Hematopoietic multipotent progenitor cell treated with erythropoietin and hydrocortisone succinate and interleukin-3 and kit ligand, for 8 days (in vitro differentiated cells): ENCODE measurements at regions not wholly inside any gene's neighbourhood (a gene's known extent, or its start where the extent isn't known, plus 50 kb on each side); places are given as distances from the start of the nearest gene placed in this dataset.
"Not testable (repeated sequence)": the region's sequence is repeated elsewhere in the genome, so short reads cannot be mapped to it uniquely, and the experiment has no call there.

Experiments
- DNase-seq: peaks from one replicate; pipeline ENCODE4 v3.0.0-alpha.2; 2015

DNA sequence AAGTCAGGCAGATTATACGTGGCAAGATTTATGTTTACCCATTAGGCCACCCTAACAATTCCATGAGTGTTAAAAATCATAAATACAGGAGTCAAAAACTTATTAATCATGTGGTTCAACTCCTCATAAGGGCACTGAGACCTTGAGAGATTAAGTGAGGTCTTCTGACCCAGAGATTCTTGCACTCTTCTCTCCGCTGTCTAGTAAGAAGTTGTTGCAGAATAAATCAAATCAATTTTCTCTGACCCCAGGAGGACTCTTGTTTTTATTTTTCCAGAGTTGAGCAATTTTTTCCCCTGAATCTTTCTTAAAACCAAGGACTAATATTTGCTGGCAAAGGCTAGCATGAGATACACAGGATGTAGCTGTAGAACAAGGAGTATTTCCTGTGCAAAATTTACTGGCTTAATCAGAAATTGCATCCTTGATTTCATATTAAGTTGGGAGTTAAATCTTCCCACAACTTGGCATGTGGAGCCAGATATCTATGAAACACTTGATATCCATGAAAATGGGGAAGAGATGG, 90.9 kb upstream of the PTHLH start:
- no peak for DNase-seq

DNA sequence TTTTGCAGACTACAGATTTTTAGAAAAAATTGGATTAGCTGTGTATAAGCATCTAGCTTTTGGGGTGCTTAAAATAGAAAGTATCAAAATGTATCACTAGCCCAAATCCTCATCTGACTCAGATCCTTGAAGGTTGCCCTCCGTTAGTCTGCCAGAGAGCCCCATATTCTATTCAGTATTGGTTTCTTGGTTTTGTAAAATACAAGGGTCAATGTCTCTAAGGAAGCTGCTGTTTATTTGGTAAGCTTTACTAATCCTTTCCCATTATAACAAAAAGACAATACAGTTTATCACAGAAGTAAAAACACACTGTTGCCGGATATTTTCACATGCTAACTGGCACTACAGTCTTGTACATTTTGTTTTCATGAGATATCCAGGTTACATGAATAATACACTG, 92.8 kb upstream of the PTHLH start:
- no peak for DNase-seq

DNA sequence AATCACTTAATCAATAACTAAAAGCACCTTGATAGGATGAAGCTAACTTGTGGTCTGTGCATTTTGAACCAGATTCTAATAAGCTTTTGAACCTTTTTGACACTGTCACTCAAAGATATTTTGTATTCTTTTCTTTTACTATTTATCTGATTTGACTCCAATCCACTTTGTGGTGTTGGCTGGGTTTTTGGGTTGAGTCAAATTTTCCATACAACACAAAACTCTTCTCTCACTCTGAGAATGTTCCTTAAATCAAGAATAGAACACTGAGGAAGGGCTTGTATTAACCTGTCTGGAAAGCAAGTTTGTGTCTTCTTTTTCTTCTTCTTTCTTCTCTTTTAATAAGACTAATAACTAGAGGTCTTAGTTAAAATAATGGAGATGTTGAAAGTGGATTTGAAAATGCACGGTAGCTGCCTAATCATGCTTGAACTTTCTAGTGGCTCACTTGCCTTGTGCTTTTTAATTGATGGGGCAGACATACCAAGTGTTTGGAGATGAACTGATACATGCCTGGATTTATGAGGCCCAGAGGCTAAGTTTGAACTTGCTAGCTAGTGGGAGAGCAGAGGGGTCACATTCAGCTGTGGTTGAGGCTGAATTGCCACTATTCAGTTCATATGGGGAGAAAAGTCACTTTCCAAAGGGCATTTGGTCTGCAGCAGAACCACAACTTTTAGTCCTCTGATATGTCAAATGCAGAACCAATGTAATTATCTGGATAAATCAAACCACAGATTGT, 93.5 kb upstream of the PTHLH start:
- peak; percentile 6 for DNase-seq

DNA sequence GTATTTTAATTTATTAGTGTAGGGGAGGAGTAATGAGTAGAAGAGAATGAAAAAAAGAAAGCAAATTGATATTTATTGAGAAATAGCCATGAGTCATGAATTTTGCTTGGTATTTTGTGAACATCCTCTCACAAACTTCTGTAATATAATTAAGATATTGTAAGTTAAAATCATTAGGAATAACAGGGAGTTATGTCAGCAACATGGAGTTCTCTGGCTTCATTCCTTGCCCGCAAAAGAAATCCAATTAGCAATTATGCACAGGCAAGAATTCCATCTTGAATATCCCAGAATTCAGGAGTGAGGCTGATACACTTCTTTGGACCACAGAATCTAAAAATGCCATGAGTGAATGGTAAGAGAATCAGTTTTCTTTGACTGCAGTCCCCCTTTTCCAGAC, 94.3 kb upstream of the PTHLH start:
- no peak for DNase-seq

DNA sequence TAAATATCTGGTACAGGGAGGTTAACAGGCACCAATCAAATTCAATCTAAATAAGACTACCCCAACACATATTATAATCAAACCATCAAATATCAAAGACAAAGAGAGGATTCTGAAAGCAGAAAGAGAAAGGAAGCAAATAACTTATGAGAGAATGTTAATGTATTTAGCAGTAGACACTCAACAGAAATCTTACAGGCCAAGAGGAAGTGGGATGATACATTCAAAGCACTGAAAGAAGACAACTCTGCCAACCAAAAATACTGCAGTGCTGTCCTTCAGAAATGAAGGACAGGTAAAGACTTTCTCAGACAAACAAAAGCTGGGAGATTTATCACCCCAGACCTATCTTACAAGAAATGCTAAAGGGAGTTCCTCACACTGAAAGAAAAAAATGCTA, 95.9 kb upstream of the PTHLH start:
- DNase-seq: no peak

DNA sequence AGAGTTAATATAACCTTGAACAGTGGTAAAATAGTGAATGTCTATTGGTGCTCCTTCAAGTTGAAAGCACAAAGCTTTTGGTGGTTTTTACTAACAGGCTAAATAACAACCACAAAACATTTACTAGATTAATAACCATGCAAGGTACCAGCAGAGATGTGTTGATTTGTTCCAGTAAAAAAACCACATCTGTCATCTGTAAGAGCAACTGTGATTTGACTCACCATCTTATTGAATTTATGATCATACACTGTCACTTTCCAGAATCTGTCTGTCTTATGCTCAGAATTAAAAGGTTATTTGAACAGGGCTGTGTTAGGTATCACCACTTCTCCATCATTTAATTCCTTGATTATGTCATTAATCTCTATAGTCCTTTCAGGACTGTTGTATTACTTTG, 107.0 kb upstream of the PTHLH start:
- no peak for DNase-seq

DNA sequence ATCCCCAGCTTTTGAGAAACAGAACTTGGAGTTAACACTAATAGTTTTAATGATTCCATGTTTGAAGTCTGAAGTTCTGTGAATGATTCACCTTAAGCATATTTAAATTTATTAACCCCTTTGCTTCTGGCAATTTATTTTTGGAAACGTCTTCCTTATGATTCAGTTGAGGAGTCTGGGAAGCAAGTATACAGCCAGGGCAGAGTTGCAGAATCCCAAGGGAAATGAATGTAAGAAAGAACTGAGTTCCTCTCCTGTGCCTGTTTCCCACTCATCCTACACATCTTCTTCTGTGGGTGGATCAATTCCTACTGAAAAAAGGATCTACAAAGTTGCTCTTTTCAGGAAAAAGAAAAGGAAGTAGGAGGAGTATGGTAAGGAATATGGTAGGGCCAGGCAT, 108.2 kb upstream of the CCDC91 start:
- no peak for DNase-seq

DNA sequence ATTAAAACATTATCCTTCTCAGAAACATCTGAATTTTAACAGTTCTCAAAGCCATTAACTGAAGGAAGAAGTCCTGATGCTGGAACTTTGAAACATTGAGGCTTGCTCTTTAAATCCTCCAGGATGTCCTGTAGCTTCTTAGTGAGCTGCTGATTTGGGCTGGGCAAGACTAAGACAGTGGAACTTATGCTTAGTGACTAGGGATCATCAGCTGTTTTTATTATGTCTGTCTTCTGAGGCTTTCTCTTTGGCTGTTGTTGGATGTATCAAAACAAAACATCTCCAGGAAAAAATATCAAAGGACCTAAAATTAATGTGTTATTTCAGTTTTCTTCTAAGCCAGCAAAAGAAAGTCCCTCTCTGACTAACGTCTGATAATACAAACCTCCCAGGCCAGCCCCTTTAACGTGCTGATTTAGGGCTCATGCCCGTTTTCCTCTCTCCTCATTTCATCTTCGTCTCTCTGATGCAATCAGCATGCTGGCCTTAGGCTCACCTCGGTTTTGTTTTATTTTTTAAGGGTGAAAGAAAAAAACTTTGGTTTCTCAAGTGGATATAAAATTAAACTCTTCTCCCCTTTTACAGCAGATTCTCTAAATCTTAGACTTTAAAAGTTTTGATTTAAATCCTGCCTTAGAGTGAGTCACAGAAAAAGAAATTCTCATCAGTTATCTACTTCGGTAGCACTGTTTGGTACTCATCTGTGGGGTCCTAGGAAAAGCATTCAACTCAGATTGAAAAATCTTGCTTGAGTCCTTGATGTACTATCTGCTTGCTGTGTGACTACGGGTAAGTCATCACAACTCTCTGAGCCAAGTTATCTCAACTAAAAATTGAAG, 106.2 kb upstream of the CCDC91 start:
- DNase-seq: no peak

DNA sequence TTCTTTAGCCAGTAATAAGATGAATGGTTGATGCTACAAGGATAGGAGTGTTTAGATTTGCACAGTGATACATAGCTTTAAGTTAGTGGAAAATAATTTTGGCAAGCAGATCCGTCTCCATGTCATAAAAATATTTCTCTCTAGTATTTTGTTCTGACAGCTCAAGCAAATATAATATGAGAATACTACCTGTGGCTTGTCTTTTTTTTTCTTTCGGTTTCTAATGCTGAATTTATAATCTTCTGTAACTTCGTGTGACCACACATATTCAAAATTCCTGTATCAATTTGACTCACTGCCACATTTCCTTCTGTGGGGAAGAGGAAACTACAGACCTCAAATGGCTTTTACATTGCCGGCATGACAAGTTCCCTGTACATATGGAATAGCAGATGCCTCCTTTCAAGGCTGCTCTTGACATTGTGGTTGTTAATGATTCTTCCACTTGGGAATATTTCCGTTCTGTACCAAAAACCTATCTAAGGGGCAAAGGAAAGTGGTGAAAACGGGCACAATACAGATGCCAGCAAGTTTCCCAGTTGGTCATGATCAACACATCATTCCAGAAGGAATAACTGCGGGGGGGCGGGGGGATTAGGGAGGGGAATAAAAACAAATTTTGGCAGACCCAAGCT, 103.6 kb upstream of the CCDC91 start:
- no peak for DNase-seq

DNA sequence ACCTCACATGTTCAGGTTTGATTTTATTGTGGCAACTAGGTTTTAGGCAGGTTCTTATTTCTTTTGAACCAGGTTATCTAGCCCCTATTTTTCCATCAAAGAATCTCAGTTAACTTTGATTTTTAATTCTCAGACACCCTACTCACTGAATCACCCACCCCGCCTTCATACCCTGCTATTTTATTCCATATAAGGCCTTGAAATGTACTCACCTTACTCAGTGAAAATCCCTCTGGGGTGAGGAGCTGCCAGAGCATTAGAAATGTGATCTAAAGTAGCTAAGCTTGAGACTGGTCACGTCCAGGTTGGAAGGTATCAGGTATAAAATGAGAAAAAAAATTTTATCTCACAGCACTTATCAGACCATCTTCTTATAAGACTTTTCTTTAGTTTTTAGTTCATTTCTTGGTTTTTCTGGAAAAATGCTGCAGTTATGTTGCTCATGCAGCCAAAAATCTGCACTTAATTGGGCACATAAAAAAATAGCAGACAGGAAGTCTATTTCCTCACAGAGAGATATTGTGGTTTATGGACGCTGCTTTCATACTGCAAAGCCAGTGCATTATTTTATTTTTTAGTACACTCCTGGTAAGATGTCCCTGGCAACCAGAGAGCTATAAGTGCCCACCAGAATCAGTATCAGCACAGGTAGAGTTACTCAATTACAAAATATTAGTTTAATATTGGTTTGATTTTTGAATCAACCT, 101.5 kb upstream of the CCDC91 start:
- no peak for DNase-seq

DNA sequence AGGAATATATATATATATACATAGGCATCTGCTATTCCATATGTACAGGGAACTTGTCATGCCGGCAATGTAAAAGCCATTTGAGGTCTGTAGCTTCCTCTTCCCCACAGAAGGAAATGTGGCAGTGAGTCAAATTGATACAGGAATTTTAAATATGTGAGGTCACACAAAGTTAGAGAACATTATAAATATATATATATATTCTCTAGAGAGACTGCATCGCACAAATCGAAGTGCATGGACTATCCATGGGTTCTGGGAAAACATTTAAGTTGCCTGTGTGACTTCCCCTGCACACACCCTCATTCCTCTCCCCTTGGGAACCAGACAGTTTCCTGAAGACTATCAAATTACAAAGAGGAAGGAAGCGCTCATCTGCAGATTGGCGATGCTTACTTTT, 100.9 kb upstream of the CCDC91 start:
- DNase-seq: no peak

DNA sequence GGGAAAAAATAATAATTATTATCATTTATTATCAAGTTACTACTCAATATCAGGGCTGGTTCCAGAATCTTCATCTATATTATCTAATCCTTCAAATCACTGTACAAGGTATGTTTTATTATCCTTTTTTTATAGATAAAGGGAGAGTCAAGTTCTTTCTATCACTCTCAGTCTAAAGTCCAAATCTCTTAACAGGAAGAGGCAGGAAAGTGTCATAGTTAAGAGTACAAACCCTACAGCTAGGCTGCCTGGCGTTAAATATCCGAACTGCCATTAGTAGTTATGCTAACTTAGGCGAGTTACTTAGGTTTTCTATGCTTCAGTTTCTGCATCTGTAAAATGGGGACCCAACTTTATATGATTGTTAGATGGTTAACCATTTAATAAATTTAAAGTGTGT, 99.4 kb upstream of the CCDC91 start:
- DNase-seq: no peak

DNA sequence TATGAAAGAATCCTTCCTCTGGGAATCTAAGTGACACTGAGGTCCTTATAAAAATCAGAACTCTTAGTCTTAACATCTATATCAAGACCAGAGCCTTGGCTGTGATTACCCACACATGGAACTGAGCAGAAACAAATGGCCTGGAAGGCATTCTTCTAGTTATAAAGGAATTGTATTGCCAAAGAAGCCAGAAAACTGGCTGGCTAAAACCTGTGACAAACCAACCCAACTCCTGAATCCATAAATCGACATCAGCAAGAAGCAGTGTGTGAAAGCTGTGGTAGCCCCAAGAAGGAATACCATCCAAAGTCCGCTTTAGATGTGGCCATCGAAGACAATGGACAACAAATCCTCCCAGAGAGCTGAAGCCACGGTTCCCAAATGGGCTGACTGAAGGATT, 97.9 kb upstream of the CCDC91 start:
- no peak for DNase-seq

DNA sequence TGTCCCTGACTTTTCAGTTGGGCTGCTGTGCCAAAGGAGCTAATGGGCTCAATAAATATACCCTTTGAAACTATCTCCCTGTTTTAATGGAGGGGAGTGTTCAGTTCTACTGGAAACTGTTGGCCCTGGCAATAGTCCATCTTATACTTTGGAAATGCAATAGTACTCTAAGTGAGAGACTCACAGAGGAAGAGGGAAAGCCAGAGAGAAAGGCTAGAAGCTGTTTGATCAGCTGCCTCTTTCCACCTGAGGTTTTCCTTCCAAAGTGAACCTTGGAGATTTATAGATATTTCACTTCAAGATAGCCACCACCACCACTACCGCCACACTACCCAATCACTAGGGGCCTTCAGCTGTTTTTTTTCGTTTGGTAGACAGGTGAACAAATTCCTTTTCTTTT, 93.6 kb upstream of the CCDC91 start:
- DNase-seq: no peak

DNA sequence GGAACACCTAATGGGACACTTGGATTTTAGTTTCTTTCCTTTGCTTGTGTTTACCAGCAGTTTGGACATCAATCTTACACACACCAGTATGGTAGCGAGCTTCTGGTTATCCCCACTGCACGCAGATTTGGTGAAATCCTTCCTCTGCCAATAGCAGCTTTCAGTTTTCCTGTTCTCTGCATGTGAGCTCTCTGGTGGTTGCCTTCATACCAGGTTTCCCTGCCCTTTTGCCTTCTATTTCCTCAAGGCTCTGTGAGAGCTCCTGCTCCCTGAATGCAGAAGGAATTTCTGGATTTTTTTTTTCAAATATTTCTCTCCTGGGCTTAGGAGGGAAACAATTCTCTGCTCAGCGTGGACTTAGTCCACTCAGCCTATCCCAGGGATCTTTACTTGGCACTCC, 93.0 kb upstream of the CCDC91 start:
- no peak for DNase-seq

DNA sequence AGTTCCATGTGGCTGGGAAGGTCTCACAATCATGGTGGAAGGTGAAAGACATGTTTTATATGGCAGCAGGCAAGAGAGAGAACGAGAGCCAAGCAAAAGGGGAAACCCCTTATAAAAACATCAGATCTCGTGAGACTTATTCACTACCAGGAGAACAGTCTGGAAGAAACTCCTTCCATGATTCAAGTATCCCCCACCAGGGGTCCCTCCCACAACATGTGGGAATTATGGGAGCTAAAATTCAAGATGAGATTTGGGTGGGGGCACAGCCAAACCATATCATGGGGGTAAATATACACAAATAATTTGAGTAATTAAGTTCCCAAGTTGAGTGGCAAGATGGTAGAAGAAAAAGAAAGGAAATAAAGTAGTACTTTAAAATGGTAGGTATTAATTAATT, 91.0 kb upstream of the CCDC91 start:
- not testable (repeated sequence) for DNase-seq

DNA sequence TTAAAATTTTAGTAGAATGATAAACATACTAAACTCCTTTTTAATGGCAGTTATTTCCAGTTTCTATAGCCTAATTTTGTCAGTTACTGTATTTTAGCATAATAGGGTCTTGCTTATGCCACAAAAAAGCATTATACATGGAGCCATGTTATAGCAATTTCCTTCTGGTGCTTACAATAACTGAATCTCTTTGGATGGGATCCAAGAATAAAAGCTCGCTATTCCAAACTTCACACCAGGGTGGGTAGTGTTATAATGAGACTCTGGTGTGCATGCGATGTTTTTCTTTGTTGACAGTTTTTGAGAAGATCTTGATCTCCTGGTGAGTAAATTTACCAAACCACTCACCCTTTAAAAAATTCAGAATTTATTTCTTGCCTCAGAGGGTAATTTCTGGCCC, 90.4 kb upstream of the CCDC91 start:
- DNase-seq: no peak

DNA sequence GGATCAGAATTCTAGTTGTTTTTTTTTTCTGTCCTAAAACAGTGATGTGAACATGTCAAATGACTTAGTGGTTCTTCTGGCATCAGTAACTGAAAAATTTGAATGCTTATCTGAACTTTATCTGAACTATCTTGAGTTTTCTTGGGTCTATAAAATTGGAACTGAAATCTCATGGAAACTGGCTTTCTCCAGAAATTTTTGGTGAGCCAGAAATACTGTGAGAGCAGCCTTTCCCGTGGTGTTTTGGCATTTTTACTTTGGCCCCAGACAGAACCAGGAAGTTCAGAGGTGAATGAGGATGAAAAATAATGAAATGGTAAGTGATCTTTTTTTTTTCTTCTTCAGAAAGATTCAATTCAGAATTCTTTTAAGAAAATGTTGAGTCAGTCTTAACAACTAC, 89.5 kb upstream of the CCDC91 start:
- no peak for DNase-seq

DNA sequence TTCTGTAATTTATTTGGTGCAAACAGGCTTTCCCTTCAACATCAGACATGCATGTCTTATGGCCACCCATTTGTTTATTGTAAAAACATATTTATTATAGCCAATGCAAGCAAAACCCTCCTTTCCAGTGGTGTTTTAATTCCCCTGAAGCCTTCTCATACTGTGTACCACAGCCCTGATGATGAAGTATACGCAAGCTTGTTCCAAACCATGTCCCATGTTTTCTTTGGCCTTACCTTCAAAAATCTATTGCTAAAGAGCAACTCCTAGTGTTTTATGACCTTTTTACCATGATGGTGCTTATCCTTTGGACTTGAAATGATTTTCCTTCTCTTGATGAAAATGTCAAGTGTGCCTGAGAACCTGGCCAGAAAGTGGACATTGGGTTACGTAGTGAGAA, 85.9 kb upstream of the CCDC91 start:
- DNase-seq: no peak

DNA sequence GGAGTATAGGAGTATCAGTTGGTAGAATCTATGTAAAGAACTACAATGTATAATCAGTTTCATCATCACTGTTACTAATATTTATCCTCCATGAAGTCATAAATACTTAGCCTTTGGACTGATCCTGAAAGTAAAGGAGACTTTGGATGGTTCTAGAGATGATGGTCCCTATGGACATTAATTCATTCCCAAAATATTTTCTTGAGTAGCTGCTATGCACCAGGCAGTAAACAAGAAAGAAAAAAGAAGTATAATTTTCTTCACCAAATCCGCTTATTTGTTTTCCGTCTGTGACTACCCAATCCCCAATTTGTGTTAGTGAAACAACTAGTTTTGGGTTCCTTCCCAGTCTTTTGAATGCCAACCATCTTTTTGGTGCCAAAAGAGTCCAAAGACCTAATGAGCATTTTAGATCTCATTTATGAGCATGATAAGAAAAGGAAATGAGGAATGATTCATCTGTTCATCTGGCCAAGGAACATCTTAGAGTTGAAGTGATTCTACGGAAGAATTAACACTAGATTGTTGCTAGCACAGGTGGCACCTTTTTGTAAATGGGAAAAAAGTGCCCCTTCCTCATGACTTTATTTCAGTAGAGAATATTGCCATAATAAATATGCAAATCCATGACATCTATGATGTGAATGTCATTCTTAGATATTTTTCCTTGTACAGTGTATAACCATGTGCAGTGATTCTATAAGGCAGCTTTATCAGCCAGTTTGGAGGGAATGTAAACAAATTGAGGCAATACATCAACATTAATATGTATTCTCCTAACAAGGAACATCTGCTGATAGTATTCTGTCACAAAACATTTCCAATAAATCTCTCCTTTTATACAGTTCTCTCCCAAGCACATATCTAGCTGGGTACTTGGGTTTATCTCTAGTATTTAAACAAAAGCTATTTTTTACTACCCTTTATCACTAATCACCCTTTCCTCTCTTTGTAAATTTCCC, 85.1 kb upstream of the CCDC91 start:
- DNase-seq: no peak

DNA sequence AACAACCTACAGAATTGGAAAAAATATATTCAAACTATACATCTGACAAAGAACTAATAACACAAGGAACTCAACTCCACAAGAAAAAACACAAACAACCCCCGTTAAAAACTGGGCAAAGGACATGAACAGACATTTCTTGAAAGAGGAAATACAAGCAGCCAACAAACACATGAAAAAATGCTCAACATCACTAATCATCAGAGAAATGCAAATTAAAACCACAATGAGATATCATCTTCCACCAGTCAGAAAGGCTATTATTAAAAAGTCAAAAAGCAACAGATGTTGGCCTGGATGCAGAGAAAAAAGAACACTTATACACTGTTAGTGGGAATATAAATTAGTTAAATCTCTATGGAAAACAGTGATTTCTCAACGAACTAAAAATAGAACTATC, 82.6 kb upstream of the CCDC91 start:
- no peak for DNase-seq

DNA sequence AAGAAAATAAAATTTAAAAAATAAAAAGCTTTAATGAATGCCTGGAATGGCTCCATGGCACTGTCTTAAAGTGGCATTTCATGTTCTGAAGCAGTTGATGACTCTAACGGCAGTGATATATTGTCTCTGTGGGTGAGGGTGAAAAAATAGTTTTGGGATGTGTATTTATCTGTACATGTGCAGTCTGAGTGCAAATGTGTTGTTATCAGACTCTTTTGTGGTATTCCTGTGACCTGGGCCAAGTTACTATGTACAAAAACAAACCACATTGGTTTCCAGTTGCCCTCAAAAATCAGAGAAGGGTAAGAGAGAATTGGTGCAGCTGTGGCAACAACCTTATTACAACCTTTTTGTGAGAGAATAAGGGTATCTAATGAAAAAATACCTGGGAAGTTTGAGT, 81.7 kb upstream of the CCDC91 start:
- DNase-seq: peak; percentile 70
